K562 (cell line): ENCODE measurements at regions not wholly inside any gene's neighbourhood (a gene's known extent, or its start where the extent isn't known, plus 50 kb on each side); places are given as distances from the start of the nearest gene placed in this dataset.

Experiments
- ATAC-seq: fragments of 200-7000 bp; cut with Tn5 transposase; 3 replicates; pipeline ENCODE4 v1.9.1; 2020; ENCODE audit warnings: moderate library complexity
- BruUV-seq: library from RNA; stranded (reverse); fragments of 400-500 nt; replicated peaks from 2 replicates; lab custom pipeline; 2021; lab: Mats Ljungman, UMichigan
- CTCF ChIA-PET: fragments of 300-600 bp; formaldehyde crosslinking; extraction: SDS; loops from one replicate; lab custom pipeline; 2021; ENCODE audit warnings: low intra/inter-chr PET ratio; lab: Yijun Ruan, JAX
- POLR2A ChIA-PET: fragments of 300-600, 350-650 bp; sonication (Branson Sonifier 250); formaldehyde crosslinking; extraction: SDS; loops from one replicate; lab custom pipeline; 2021; ENCODE audit warnings: antibody characterized with exemption, inconsistent platforms; lab: Yijun Ruan, JAX
- DNase-seq, 4 experiments: peaks; one replicate each; pipeline versions ENCODE4 v3.0.0 to v3.0.0-alpha.2; 2011 to 2018; ENCODE audit warnings: low spot score in 3 of 4, mixed read lengths in 3 of 4; ENCODE audit errors: extremely low read depth in 1 of 4
- FAIRE-seq: peaks from 2 replicates; lab custom pipeline; 2011; peaks lifted over from hg19 to GRCh38; lab: Jason Lieb, UNC
- H2AFZ ChIP-seq: 2 replicates; pipeline ENCODE4 v1.6.0; 2011; ENCODE audit warnings: low read depth, low read length, control low read depth, inconsistent platforms
- H3K27ac ChIP-seq: fragments of 200-600 bp; 3 replicates; pipeline ENCODE4 v1.8.0; 2011; ENCODE audit warnings: low read depth, mild to moderate bottlenecking, control low read depth, inconsistent platforms, low read length, moderate library complexity, mixed read lengths; ENCODE audit errors: extremely low read depth
- H3K27me3 ChIP-seq, 2 experiments: fragments of 300-600 bp in 1 of 2; 2 replicates in 1 of 2; 3 replicates in 1 of 2; pipeline versions ENCODE4 v1.6.0 to v1.8.0; 2011; ENCODE audit warnings: inconsistent platforms in 2 of 2, low read length in 2 of 2, mild to moderate bottlenecking in 1 of 2, mixed read lengths in 1 of 2, moderate library complexity in 1 of 2; ENCODE audit not compliant: control insufficient read depth in 2 of 2, insufficient read depth in 2 of 2
- H3K36me3 ChIP-seq: fragments of 300-600 bp; 3 replicates; pipeline ENCODE4 v1.8.0; 2011; ENCODE audit warnings: mild to moderate bottlenecking, low read length, inconsistent platforms; ENCODE audit not compliant: control insufficient read depth, insufficient read depth
- H3K4me1 ChIP-seq, 2 experiments: fragments of 200-600 bp in 1 of 2; replicated peaks in 1 of 2; 2 replicates in 1 of 2; 3 replicates in 1 of 2; pipeline versions ENCODE4 v1.5.1 to v1.8.0; 2011; ENCODE audit warnings: inconsistent platforms in 2 of 2, low read length in 2 of 2, mild to moderate bottlenecking in 1 of 2, mixed read lengths in 1 of 2, moderate library complexity in 1 of 2; ENCODE audit not compliant: control insufficient read depth in 2 of 2, insufficient read depth in 2 of 2
- H3K4me2 ChIP-seq: 2 replicates; pipeline ENCODE4 v1.6.1; 2011; ENCODE audit warnings: low read length, control low read depth, inconsistent platforms, mixed read lengths; ENCODE audit not compliant: insufficient read depth
- H3K4me3 ChIP-seq: fragments of 200-600 bp; sonication (generic), shearing (Covaris generic); 2 replicates; pipeline ENCODE4 v1.5.1; 2016; ENCODE audit warnings: control low read depth, inconsistent platforms
- H3K79me2 ChIP-seq: fragments of 200-600 bp; 3 replicates; pipeline ENCODE4 v1.8.0; 2011; ENCODE audit warnings: low read length, inconsistent platforms; ENCODE audit not compliant: control insufficient read depth, insufficient read depth
- H3K9ac ChIP-seq, 2 experiments: 2 replicates each; pipeline versions ENCODE4 v1.6.0 to v1.6.1; 2011; ENCODE audit warnings: low read depth in 2 of 2, low read length in 2 of 2, control low read depth in 1 of 2, inconsistent platforms in 1 of 2, mild to moderate bottlenecking in 1 of 2, mixed read lengths in 1 of 2; ENCODE audit not compliant: insufficient read depth in 1 of 2
- H3K9me1 ChIP-seq: one replicate; pipeline ENCODE4 v1.6.0; 2011; ENCODE audit warnings: inconsistent platforms, mild to moderate bottlenecking, low read length, moderate library complexity; ENCODE audit not compliant: control insufficient read depth, insufficient read depth
- H3K9me3 ChIP-seq: replicated peaks from 2 replicates; pipeline ENCODE4 v1.5.1; 2011; ENCODE audit warnings: low read depth, low read length, inconsistent platforms; ENCODE audit not compliant: control insufficient read depth, insufficient read depth
- H4K20me1 ChIP-seq: replicated peaks from 2 replicates; pipeline ENCODE4 v1.6.1; 2011; ENCODE audit warnings: low read length, inconsistent platforms, mixed read lengths; ENCODE audit not compliant: control insufficient read depth, insufficient read depth
- CBX5 ChIP-seq: IDR thresholded peaks from 2 replicates; pipeline ENCODE4 v1.6.1; 2014; ENCODE audit warnings: low read depth, borderline replicate concordance
- L3MBTL2 ChIP-seq: fragments of 450-650 bp; IDR thresholded peaks from 2 replicates; pipeline ENCODE4 v1.6.1; 2016; ENCODE audit warnings: mild to moderate bottlenecking, moderate library complexity
- NFIX ChIP-seq: fragments of 250-450 bp; sonication (Bioruptor Pico); IDR thresholded peaks from 2 replicates; pipeline ENCODE4 v1.4.0; 2020; ENCODE audit warnings: low read depth, mild to moderate bottlenecking, moderate library complexity
- NR2C2 ChIP-seq, 2 experiments: fragments of 200-800 bp in 1 of 2; sonication (Bioruptor generic) in 1 of 2; sonication (generic) in 1 of 2; formaldehyde crosslinking in 1 of 2; IDR thresholded peaks; 2 replicates each; pipeline versions ENCODE4 v1.6.1 to v1.8.0; 2016 to 2022; ENCODE audit warnings: mild to moderate bottlenecking in 1 of 2, missing compliant biosample characterization in 1 of 2, missing genetic modification characterization in 1 of 2, missing genetic modification reagents in 1 of 2
- NR2F6 ChIP-seq: fragments of 450-650 bp; formaldehyde crosslinking; IDR thresholded peaks from 2 replicates; pipeline ENCODE4 v1.4.0; 2020; ENCODE audit warnings: mild to moderate bottlenecking
- RBBP5 ChIP-seq: fragments of 200-600 bp; sonication (generic); IDR thresholded peaks from 2 replicates; pipeline ENCODE4 v1.6.1; 2012; ENCODE audit warnings: borderline replicate concordance, mild to moderate bottlenecking, low read length, control low read depth, inconsistent platforms; ENCODE audit not compliant: insufficient read depth, poor library complexity, severe bottlenecking
- SMAD3 ChIP-seq: fragments of 450-650 bp; formaldehyde crosslinking; conservative IDR thresholded peaks from 2 replicates; pipeline ENCODE4 v1.4.0; 2020; ENCODE audit warnings: mild to moderate bottlenecking
- SNIP1 ChIP-seq: fragments of 450-650 bp; IDR thresholded peaks from 2 replicates; pipeline ENCODE4 v1.7.1; 2017; ENCODE audit warnings: low read depth, mild to moderate bottlenecking
- ZNF12 ChIP-seq: sonication (generic); formaldehyde crosslinking; IDR thresholded peaks from 2 replicates; pipeline ENCODE4 v1.4.0; 2020; ENCODE audit warnings: mild to moderate bottlenecking, missing genetic modification reagents
- ZNF277 ChIP-seq: fragments of 250-450 bp; sonication (Bioruptor Pico); IDR thresholded peaks from 2 replicates; pipeline ENCODE4 v1.8.0; 2022; ENCODE audit warnings: inconsistent platforms, mild to moderate bottlenecking, moderate library complexity, borderline replicate concordance
- ZNF655 ChIP-seq: fragments of 250-450 bp; sonication (Bioruptor Pico); IDR thresholded peaks from 2 replicates; pipeline ENCODE4 v1.5.0; 2021
- ZNF76 ChIP-seq: fragments of 250-450 bp; sonication (Bioruptor Pico); IDR thresholded peaks from 2 replicates; pipeline ENCODE4 v1.4.0; 2020; ENCODE audit warnings: mild to moderate bottlenecking, moderate library complexity, borderline replicate concordance
- ZSCAN29 ChIP-seq: fragments of 450-650 bp; IDR thresholded peaks from 2 replicates; pipeline ENCODE4 v1.6.1; 2017
- WGBS: fragments of 100-300 bp; shearing (Covaris generic); methylation state at CpG from one replicate; pipeline ENCODE4 v1.1.6; 2016; ENCODE audit warnings: low coverage, mixed read lengths; ENCODE audit not compliant: insufficient coverage; ENCODE audit errors: missing lambda C conversion rate; 5-methylcytosine and 5-hydroxymethylcytosine counted together
- in situ Hi-C: fragments of 300-500 bp; cut with MboI; formaldehyde crosslinking; loops from 4 replicates; pipeline ENCODE4 v1.15.0; 2018; ENCODE audit warnings: inconsistent platforms, mixed read lengths
- intact Hi-C: fragments of 100-400 bp; cut with micrococcal nuclease; formaldehyde crosslinking; loops from 2 replicates; pipeline ENCODE4 v1.14.2; 2022

- ATAC-seq = no peak
- ChIA-PET CTCF (no interaction called here), POLR2A (no interaction called here)
- no peak for DNase-seq
- Histone ChIP-seq H3K4me1 (no peaks in the 10 kb centered on the region), H3K27ac (no peak overlapping the region), H2AFZ (no peak overlapping the region), H3K9me1 (no peaks in the 10 kb centered on the region), H4K20me1 (no peaks in the 10 kb centered on the region), H3K36me3 (no peaks in the 10 kb centered on the region), H3K79me2 (no peaks in the 10 kb centered on the region), H3K9me3 (no peaks in the 10 kb centered on the region), H3K4me3 (no peak overlapping the region), H3K9ac (no peak overlapping the region), H3K27me3 (no peaks in the 10 kb centered on the region), H3K4me2 (no peak overlapping the region)
- intact Hi-C loops (no loop called here), in situ Hi-C loops (no loop called here)
- TF ChIP-seq ZNF277 (CRISPR knock-in tag) (no peak), ZNF76 (CRISPR knock-in tag) (no peak), ZNF655 (no peak), L3MBTL2 (no peak), CBX5 (no peak), NR2C2 (CRISPR knock-in tag; IDR thresholded peaks at IDR 0.05) (no peak), NR2C2 (tag; IDR thresholded peaks at IDR 0.05) (no peak), RBBP5 (no peak), ZSCAN29 (no peak), ZNF12 (no peak), NFIX (no peak), SNIP1 (no peak), NR2F6 (CRISPR knock-in tag) (no peak), SMAD3 (CRISPR knock-in tag) (no peak)
- BruUV-seq = no TSS peak
- FAIRE-seq = no peak
- 3% methylated on average over 2 of the region's 2 CpGs for WGBS
Observed at GRCh38 chr17:52895272-52895671, 736.8 kb upstream of the CA10 start.
